ENCODE measurements at regions not wholly inside any gene's neighbourhood (a gene's known extent, or its start where the extent isn't known, plus 50 kb on each side); places are given as distances from the start of the nearest gene placed in this dataset.

DNA sequence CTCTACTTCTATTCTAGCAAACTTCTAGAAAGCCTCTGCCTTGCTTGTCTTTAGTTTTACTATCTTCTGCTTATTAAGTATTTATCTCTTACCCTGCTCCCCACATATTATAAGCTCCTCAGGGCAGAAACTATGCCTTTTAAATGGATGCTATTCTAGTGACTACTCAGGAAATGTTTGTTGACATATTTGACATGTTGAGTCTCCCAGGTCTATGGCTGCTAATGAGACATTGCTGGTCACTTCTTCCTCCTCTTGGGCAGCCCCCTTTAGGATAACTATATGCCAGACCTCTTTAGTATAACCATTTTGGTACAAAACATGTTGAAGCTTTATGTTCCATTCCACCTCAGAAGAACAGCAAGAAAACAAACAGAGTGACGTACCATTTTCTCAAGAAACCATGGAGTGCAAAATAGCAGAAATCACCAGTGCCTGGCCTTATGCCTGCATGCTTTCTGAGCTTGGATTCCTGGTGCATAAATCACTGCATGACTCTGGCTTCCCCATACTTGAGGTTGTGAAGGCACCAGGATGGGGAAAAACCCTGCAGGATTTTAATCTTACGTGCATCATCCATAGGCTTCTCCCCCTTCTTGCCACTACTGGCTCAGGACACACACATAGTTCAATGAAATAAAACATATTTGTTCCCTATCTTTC lies 202.6 kb downstream of the TMX1 start:
- TF ChIP-seq, protein P1, sequence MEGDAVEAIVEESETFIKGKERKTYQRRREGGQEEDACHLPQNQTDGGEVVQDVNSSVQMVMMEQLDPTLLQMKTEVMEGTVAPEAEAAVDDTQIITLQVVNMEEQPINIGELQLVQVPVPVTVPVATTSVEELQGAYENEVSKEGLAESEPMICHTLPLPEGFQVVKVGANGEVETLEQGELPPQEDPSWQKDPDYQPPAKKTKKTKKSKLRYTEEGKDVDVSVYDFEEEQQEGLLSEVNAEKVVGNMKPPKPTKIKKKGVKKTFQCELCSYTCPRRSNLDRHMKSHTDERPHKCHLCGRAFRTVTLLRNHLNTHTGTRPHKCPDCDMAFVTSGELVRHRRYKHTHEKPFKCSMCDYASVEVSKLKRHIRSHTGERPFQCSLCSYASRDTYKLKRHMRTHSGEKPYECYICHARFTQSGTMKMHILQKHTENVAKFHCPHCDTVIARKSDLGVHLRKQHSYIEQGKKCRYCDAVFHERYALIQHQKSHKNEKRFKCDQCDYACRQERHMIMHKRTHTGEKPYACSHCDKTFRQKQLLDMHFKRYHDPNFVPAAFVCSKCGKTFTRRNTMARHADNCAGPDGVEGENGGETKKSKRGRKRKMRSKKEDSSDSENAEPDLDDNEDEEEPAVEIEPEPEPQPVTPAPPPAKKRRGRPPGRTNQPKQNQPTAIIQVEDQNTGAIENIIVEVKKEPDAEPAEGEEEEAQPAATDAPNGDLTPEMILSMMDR (conservative IDR thresholded peaks at IDR 0.05; ENCODE audit: low read depth, low read length): no peak
- H3K4me3 ChIP-seq (ENCODE audit: low read length): no peak overlapping the region
- peak; percentile 91 for DNase-seq (ENCODE audit: low read depth)

DNA sequence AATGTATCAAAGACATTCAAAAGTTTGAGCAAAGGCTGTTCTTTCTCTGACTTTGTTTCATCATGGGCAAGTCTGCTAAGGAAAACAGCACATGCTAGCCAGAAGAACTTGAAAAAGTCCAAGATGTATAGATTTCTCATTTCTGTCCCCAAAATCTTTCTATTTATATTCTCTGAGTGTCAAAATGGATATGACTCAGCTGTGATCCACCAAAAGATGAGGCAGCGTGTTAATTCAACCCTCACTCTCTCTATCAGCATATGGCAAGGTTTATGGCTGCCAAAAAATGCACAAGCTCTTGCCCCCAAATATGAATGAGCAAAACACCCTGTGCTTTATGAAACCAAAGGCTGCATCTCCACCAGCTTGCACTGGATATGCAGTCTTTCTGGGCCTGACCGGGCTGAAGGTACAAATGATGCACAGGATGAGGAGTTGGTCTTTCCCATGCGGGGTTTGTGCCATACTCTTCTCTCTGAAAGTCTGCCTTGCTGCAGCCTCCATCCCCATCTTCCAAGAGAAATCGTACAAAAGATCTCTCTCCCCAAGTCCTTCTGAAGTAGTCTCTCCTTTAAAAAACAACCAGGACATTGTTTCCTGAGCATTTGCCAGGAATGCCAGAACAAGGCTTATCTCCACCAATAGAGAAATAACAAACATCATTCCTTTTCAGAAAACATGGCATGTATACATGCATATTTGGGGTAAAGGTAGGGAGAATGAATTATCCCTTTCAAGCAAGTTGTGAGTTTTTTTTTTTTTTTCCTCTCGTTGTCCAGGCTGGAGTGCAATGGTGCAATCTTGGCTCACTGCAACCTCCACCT lies 203.4 kb downstream of the TMX1 start:
- TF ChIP-seq, protein P1 (conservative IDR thresholded peaks at IDR 0.05; ENCODE audit: low read depth, low read length): no peak
- H3K4me3 ChIP-seq (ENCODE audit: low read length): no peak overlapping the region
- no peak for DNase-seq (ENCODE audit: low read depth)

DNA sequence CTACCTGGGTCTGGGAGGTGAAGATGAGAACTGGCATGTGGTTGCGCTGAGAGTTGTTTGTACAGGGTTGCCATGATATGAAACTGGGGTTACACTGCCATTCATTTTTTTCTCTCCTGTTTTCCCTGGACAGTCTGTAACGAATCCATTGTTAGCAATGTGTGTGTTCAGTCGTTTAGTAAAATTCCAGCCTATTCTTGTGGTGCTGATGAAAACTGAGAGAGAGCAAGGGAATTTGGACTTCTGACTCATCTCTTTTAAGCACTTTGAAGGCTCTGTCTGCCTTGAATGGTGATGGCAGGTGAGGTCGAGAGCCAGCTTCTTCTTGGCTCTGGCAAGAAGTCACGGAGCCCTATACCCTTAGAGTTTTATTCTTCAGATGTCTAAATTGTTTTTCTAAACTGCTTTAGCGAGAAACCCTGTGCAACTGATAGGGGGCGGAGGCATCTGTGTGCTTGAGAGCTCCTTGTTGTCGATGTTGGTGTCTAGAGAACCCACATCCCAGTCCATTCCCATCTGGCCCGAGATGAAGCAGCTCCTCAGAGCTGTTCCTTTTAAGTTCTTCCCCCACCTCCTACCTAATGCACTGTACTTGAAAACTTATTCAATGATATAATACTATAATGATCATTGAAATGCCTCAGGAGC lies 204.4 kb downstream of the TMX1 start:
- no peak for DNase-seq (ENCODE audit: low read depth)
- TF ChIP-seq, protein P1 (conservative IDR thresholded peaks at IDR 0.05; ENCODE audit: low read depth, low read length): no peak
- no peak overlapping the region for H3K4me3 ChIP-seq (ENCODE audit: low read length)

DNA sequence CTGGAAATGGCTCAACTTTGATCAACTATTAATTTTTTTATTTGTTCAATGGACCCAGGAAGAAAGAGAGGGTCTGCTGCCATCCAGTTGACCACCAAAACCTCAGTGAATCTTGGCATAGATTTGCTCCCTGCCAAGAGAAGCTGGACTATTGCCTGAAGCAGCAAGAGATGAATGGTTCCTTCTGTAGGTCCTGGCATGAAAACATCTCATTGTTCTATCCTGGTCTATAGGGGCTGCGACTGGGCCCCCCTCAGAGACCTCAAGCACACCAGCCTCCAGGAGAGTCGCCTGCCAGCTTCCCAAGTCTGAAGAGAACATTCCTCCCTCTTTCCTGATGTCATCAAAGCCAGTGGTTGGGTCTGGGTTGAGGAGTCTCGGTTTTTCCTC lies 204.9 kb downstream of the TMX1 start:
- TF ChIP-seq, protein P1 (conservative IDR thresholded peaks at IDR 0.05; ENCODE audit: low read depth, low read length): no peak
- DNase-seq (ENCODE audit: low read depth): no peak
- no peak overlapping the region for H3K4me3 ChIP-seq (ENCODE audit: low read length)

DNA sequence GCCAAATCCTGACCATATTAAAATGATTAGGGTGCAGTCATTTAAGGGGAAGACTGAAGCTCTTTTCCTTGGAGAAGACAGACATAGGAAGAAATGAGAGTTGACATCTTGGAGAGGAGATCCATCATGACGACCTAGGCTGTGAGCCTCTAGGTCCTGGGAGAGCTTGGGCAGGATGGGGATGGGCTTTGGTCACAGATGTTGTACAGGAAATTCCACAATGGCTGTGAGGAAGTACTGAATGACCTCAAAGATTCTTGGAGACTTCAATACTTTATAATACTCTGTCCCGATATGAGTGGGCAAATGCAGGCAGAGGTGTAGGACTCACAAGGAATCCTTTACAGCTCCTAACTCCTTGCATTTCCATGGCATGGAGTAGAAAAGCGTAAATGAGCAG lies 204.9 kb upstream of the FRMD6 start:
- H3K4me3 ChIP-seq (ENCODE audit: low read length): no peak overlapping the region
- TF ChIP-seq, protein P1 (conservative IDR thresholded peaks at IDR 0.05; ENCODE audit: low read depth, low read length): no peak
- DNase-seq (ENCODE audit: low read depth): no peak

DNA sequence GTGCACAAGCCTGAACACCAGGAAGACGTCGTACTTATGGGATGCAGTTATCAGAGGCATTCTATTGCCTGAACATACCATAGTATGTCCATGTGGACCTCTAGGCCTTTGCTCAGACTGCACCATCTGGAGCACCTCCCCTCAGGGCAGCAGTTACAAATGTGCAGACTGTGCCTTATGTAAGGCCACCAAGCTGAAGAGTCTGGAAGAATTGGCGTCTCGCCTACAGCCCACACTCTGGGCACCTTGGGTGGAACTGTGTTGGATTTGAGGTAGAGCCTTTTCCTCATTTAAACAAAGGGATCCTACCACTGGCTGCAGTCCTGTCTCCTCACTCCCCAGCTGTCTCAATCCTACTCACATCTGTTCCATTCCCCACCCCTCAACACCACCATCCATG lies 204.3 kb upstream of the FRMD6 start:
- TF ChIP-seq, protein P1 (conservative IDR thresholded peaks at IDR 0.05; ENCODE audit: low read depth, low read length): no peak
- no peak overlapping the region for H3K4me3 ChIP-seq (ENCODE audit: low read length)
- no peak for DNase-seq (ENCODE audit: low read depth)
